Glutamatergic neuron (in vitro differentiated cells): ENCODE measurements at regions not wholly inside any gene's neighbourhood (a gene's known extent, or its start where the extent isn't known, plus 50 kb on each side); places are given as distances from the start of the nearest gene placed in this dataset.

Experiments
- DNase-seq: peaks from one replicate; pipeline ENCODE4 v3.0.0; 2022
- H3K27ac Mint-ChIP-seq: one replicate; pipeline ENCODE4 v1.8.0; 2020; ENCODE audit warnings: mild to moderate bottlenecking, mixed read lengths, inconsistent platforms; ENCODE audit not compliant: unreplicated experiment
- H3K27me3 Mint-ChIP-seq: one replicate; pipeline ENCODE4 v1.8.0; 2020; ENCODE audit warnings: mild to moderate bottlenecking, moderate library complexity, mixed read lengths, inconsistent platforms; ENCODE audit not compliant: unreplicated experiment
- H3K36me3 Mint-ChIP-seq: one replicate; pipeline ENCODE4 v1.8.0; 2020; ENCODE audit warnings: mild to moderate bottlenecking, mixed read lengths, inconsistent platforms; ENCODE audit not compliant: unreplicated experiment
- H3K4me1 Mint-ChIP-seq: one replicate; pipeline ENCODE4 v1.8.0; 2020; ENCODE audit warnings: mild to moderate bottlenecking, low read depth, mixed read lengths, inconsistent platforms; ENCODE audit not compliant: unreplicated experiment
- H3K4me3 Mint-ChIP-seq: one replicate; pipeline ENCODE4 v1.8.0; 2020; ENCODE audit warnings: mild to moderate bottlenecking, mixed read lengths, inconsistent platforms; ENCODE audit not compliant: unreplicated experiment
- H3K9me3 Mint-ChIP-seq: one replicate; pipeline ENCODE4 v1.8.0; 2020; ENCODE audit warnings: mild to moderate bottlenecking, moderate library complexity, mixed read lengths, inconsistent platforms; ENCODE audit not compliant: unreplicated experiment
- CTCF ChIP-seq: fragments of 200-600 bp; sonication (generic); IDR thresholded peaks from one replicate; pipeline ENCODE4 v1.5.0; 2021; ENCODE audit not compliant: partially characterized antibody, unreplicated experiment

DNA sequence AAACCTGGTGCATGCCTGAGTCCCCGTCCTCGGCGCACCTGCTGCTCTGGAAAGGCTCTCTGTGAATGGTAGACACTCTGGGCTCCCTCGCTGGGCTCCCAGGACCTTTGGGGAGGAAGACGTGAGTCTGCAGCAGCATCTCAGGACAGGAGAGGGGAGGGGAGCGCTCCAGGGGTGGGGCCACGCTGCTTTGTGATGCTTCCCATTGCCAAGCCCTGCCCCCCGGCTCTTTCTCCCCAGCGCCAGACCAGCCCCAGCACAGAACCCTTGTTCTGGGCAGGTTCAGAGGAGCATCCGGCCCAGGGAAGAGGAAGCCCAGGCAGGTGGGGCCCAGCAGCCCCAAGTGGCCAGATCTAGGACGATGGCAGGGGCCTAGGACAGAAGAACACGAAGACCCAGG is 111.2 kb downstream of the BRD1 start:
- Mint-ChIP-seq H3K4me1 (no peaks in the 10 kb centered on the region), H3K36me3 (peaks cover 4% of the 10 kb centered on the region), H3K27me3 (peaks cover 3% of the 10 kb centered on the region), H3K4me3 (no peak overlapping the region), H3K27ac (no peak overlapping the region), H3K9me3 (peaks cover 31% of the 10 kb centered on the region)
- no peak for TF ChIP-seq CTCF
- no peak for DNase-seq

DNA sequence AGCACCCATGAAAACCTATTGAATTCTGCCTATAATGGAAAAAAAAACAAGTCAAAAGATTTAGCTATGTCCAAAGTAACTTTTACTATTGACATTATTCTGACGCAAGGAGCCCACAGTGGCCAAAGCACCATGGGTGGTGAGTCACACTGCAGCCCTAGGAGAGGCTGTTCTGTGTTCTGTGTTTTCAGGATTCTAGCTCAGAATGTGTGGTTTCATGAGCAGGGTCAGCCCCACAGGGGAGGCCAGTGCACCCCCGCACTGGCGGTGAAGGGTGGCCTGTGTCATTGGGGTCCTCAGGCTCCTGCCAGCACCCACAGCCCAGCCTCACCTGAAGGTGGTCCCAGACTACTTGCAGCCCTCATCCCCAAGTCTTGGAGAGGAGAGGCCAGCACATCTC is 112.2 kb downstream of the BRD1 start:
- peaks cover 4% of the 10 kb centered on the region for H3K36me3 Mint-ChIP-seq
- peaks cover 5% of the 10 kb centered on the region for H3K27me3 Mint-ChIP-seq
- H3K4me3 Mint-ChIP-seq, result no peak overlapping the region
- H3K4me1 Mint-ChIP-seq, result no peaks in the 10 kb centered on the region
- no peak for DNase-seq
- peaks cover 31% of the 10 kb centered on the region for H3K9me3 Mint-ChIP-seq
- no peak for TF ChIP-seq CTCF
- no peak overlapping the region for H3K27ac Mint-ChIP-seq

DNA sequence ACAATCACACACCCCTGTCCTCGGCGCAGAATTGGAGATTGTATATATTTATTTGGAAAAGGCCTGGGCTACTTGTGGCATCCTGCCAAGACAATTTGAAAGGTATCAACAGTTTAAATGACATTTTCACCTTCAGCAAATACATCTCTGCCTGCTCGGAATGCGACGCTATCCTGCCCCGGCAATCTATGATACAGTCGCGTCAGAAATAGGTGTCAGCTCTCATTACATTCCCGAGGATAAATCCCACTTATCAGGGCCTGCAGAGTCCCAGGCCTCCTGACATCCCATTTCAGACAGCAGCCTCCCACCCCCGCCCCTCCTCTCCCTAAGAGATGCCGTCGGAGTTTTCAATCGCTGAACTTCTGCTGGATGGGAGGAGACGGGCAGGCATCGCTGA is 114.7 kb downstream of the BRD1 start:
- Mint-ChIP-seq H3K27me3 (peaks cover 3% of the 10 kb centered on the region), H3K9me3 (peaks cover 27% of the 10 kb centered on the region), H3K4me3 (no peak overlapping the region), H3K27ac (no peak overlapping the region), H3K4me1 (no peaks in the 10 kb centered on the region), H3K36me3 (no peaks in the 10 kb centered on the region)
- no peak for DNase-seq
- TF ChIP-seq CTCF, result no peak

- H3K9me3 Mint-ChIP-seq, result peaks cover 23% of the 10 kb centered on the region
- DNase-seq, result no peak
- no peaks in the 10 kb centered on the region for H3K36me3 Mint-ChIP-seq
- no peaks in the 10 kb centered on the region for H3K4me1 Mint-ChIP-seq
- peaks cover 3% of the 10 kb centered on the region for H3K27me3 Mint-ChIP-seq
- H3K4me3 Mint-ChIP-seq, result no peak overlapping the region
- TF ChIP-seq CTCF, result no peak
- H3K27ac Mint-ChIP-seq, result no peak overlapping the region
These were observed 115.4 kb downstream of the BRD1 start for GRCh38 chr22:49712195-49712791.

DNA sequence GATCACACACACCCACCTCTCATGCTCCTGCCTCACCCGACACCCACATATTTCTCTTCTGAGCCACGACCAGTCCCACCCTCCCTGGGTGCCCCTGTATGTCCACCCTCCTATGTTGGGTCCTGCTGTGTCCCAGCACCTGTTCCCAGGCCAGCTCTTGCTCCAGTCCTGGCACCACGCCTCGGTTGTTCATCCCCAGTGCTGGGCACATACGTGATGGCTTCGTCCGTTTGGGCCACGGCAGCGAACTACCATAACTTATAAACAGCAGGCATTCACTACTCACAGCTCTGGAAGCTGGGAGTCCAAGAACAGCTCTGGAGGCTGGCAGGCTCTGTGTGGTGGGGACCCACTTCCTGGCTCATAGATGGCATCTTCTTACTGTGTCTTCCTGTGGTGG is 116.9 kb downstream of the BRD1 start:
- peaks cover 3% of the 10 kb centered on the region for H3K27me3 Mint-ChIP-seq

More for the DNA sequence above, 116.9 kb downstream of the BRD1 start:
- Mint-ChIP-seq H3K4me3 (no peak overlapping the region), H3K27ac (no peak overlapping the region), H3K36me3 (no peaks in the 10 kb centered on the region), H3K9me3 (peaks cover 17% of the 10 kb centered on the region), H3K4me1 (no peaks in the 10 kb centered on the region)
- no peak for DNase-seq
- TF ChIP-seq CTCF, result no peak
